Lower leg skin (tissue), 3 donors: ENCODE measurements at regions not wholly inside any gene's neighbourhood (a gene's known extent, or its start where the extent isn't known, plus 50 kb on each side); places are given as distances from the start of the nearest gene placed in this dataset.

Experiments used
- CTCF ChIP-seq, 3 donors: fragments of 450-650 bp; IDR thresholded peaks; one replicate each; pipeline ENCODE4 v1.5.1; 2016; ENCODE audit warnings: antibody characterized with exemption in 3 of 3, mild to moderate bottlenecking in 3 of 3, moderate library complexity in 2 of 3
- POLR2A ChIP-seq, 2 donors: fragments of 450-650 bp; IDR thresholded peaks; one replicate each; pipeline ENCODE4 v1.6.1; 2016 to 2017; ENCODE audit warnings: antibody characterized with exemption in 2 of 2, mild to moderate bottlenecking in 1 of 2, moderate library complexity in 1 of 2

- no peak for TF ChIP-seq CTCF (IDR thresholded peaks at IDR 0.05)
- TF ChIP-seq POLR2A (IDR thresholded peaks at IDR 0.05): no peak
These were observed 273.1 kb downstream of the SEMA3D start for GRCh38 chr7:84913731-84914130.
